Loucy (cell line): ENCODE measurements at regions not wholly inside any gene's neighbourhood (a gene's known extent, or its start where the extent isn't known, plus 50 kb on each side); places are given as distances from the start of the nearest gene placed in this dataset.

ENCODE experiments used
- H2AFZ ChIP-seq: fragments of 200-600 bp; sonication (generic); 2 replicates; pipeline ENCODE4 v1.6.0; 2016; ENCODE audit warnings: antibody characterized with exemption, mild to moderate bottlenecking, low read length, moderate library complexity
- H3F3A ChIP-seq: fragments of 200-600 bp; 2 replicates; pipeline ENCODE4 v1.6.0; 2016; ENCODE audit warnings: antibody characterized with exemption, low read depth, mild to moderate bottlenecking
- H3K27me3 ChIP-seq: fragments of 200-600 bp; sonication (generic); 2 replicates; pipeline ENCODE4 v1.6.1; 2014; ENCODE audit warnings: low read length, mild to moderate bottlenecking; ENCODE audit not compliant: insufficient read depth, poor library complexity, severe bottlenecking
- H3K36me3 ChIP-seq: fragments of 200-600 bp; sonication (generic); 2 replicates; pipeline ENCODE4 v1.6.1; 2016; ENCODE audit warnings: low read length; ENCODE audit not compliant: insufficient read depth
- H3K4me1 ChIP-seq: fragments of 200-600 bp; sonication (generic); 2 replicates; pipeline ENCODE4 v1.5.1; 2014; ENCODE audit warnings: low read length, mild to moderate bottlenecking; ENCODE audit not compliant: insufficient read depth, poor library complexity, severe bottlenecking
- H3K4me2 ChIP-seq: fragments of 200-600 bp; sonication (generic); 2 replicates; pipeline ENCODE4 v1.6.0; 2014; ENCODE audit warnings: antibody characterized with exemption, low read length, low read depth, mild to moderate bottlenecking; ENCODE audit not compliant: poor library complexity, severe bottlenecking
- H3K4me3 ChIP-seq: fragments of 200-600 bp; sonication (generic); 2 replicates; pipeline ENCODE4 v1.5.1; 2014; ENCODE audit warnings: low read length, mild to moderate bottlenecking, mixed read lengths; ENCODE audit not compliant: poor library complexity, severe bottlenecking
- H3K79me2 ChIP-seq: fragments of 200-600 bp; sonication (generic); 2 replicates; pipeline ENCODE4 v1.6.1; 2014; ENCODE audit warnings: low read length; ENCODE audit not compliant: insufficient read depth
- H3K9ac ChIP-seq: fragments of 200-600 bp; sonication (generic); 2 replicates; pipeline ENCODE4 v1.6.0; 2014; ENCODE audit warnings: mild to moderate bottlenecking, low read depth, low read length, moderate library complexity; ENCODE audit not compliant: poor library complexity, severe bottlenecking
- H3K9me2 ChIP-seq: fragments of 200-600 bp; sonication (generic); replicated peaks from 2 replicates; pipeline ENCODE4 v1.6.1; 2016; ENCODE audit warnings: low read depth, low read length, mixed read lengths
- H3K9me3 ChIP-seq: fragments of 200-600 bp; sonication (generic); 2 replicates; pipeline ENCODE4 v1.6.1; 2014; ENCODE audit warnings: mild to moderate bottlenecking, antibody characterized with exemption, low read length, low read depth; ENCODE audit not compliant: insufficient read depth
- H4K20me1 ChIP-seq: fragments of 200-600 bp; sonication (generic); 2 replicates; pipeline ENCODE4 v1.6.0; 2014; ENCODE audit warnings: antibody characterized with exemption, low read length, mild to moderate bottlenecking; ENCODE audit not compliant: insufficient read depth, poor library complexity, severe bottlenecking
- EZH2phosphoT487 ChIP-seq: fragments of 200-600 bp; IDR thresholded peaks from 2 replicates; pipeline ENCODE4 v1.6.1; 2018; ENCODE audit warnings: antibody characterized with exemption, mild to moderate bottlenecking, moderate library complexity, borderline replicate concordance
- TF ChIP-seq, protein P1 (sequence below): fragments of 200-600 bp; sonication (generic); conservative IDR thresholded peaks from 2 replicates; pipeline ENCODE4 v1.5.1; 2014; ENCODE audit warnings: mild to moderate bottlenecking, antibody characterized with exemption, low read length

DNA sequence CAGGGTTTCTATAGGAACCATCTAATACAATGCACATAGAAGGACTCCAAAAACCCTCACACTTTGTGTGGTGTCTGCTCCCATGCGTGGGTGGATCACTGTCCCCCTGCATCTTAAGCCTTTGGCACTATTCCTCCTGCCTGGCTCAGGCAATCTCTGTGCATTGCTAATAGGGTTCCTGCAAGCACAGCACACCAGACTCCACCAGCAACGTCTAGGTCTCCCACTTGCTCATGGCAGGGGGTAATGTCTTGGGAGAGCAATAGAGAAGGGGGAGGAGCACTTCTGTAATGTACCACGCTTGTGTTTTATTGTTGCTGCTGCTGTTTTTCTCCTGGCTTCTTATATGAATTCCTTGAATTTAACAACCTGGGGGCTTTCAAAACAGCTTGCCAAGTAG, 182.6 kb upstream of the GLRA1 start:
- no peaks in the 10 kb centered on the region for H3K9me3 ChIP-seq
- no peak overlapping the region for H3K9ac ChIP-seq
- H3K9me2 ChIP-seq = no peaks in the 10 kb centered on the region
- no peak overlapping the region for H3K4me2 ChIP-seq
- no peaks in the 10 kb centered on the region for H3K79me2 ChIP-seq
- TF ChIP-seq, protein P1, sequence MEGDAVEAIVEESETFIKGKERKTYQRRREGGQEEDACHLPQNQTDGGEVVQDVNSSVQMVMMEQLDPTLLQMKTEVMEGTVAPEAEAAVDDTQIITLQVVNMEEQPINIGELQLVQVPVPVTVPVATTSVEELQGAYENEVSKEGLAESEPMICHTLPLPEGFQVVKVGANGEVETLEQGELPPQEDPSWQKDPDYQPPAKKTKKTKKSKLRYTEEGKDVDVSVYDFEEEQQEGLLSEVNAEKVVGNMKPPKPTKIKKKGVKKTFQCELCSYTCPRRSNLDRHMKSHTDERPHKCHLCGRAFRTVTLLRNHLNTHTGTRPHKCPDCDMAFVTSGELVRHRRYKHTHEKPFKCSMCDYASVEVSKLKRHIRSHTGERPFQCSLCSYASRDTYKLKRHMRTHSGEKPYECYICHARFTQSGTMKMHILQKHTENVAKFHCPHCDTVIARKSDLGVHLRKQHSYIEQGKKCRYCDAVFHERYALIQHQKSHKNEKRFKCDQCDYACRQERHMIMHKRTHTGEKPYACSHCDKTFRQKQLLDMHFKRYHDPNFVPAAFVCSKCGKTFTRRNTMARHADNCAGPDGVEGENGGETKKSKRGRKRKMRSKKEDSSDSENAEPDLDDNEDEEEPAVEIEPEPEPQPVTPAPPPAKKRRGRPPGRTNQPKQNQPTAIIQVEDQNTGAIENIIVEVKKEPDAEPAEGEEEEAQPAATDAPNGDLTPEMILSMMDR = no peak
- no peak for TF ChIP-seq EZH2phosphoT487
- no peaks in the 10 kb centered on the region for H3K4me1 ChIP-seq
- no peaks in the 10 kb centered on the region for H3F3A ChIP-seq
- H4K20me1 ChIP-seq = no peaks in the 10 kb centered on the region
- no peak overlapping the region for H2AFZ ChIP-seq
- no peaks in the 10 kb centered on the region for H3K36me3 ChIP-seq
- no peaks in the 10 kb centered on the region for H3K27me3 ChIP-seq
- H3K4me3 ChIP-seq = no peak overlapping the region

DNA sequence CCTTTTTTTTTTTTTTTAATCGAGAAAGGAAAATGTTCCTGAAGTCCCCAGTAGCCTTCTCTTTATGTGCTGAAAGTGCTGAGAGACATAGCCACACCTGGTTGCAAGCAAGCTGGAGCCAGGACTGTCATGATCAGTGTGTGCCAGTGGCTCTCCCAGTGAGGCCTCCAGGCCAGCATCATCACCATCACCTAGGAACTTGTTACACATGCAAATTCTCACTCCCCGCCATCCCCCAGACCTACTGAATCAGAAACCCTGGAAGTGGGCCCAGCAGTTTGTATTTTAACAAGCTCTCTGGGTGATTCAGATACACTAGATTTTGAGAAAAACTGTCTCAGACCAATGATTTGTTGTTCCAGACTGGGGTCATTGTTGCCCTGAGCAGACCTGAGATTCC, 181.9 kb upstream of the GLRA1 start:
- Histone ChIP-seq H3K9me2 (no peaks in the 10 kb centered on the region), H3K4me2 (no peak overlapping the region), H3K27me3 (no peaks in the 10 kb centered on the region), H4K20me1 (no peaks in the 10 kb centered on the region), H3K9me3 (no peaks in the 10 kb centered on the region), H2AFZ (no peak overlapping the region), H3F3A (no peaks in the 10 kb centered on the region), H3K9ac (no peak overlapping the region), H3K4me1 (no peaks in the 10 kb centered on the region), H3K4me3 (no peak overlapping the region), H3K36me3 (no peaks in the 10 kb centered on the region), H3K79me2 (no peaks in the 10 kb centered on the region)
- TF ChIP-seq EZH2phosphoT487 = no peak
- TF ChIP-seq, protein P1 = no peak

DNA sequence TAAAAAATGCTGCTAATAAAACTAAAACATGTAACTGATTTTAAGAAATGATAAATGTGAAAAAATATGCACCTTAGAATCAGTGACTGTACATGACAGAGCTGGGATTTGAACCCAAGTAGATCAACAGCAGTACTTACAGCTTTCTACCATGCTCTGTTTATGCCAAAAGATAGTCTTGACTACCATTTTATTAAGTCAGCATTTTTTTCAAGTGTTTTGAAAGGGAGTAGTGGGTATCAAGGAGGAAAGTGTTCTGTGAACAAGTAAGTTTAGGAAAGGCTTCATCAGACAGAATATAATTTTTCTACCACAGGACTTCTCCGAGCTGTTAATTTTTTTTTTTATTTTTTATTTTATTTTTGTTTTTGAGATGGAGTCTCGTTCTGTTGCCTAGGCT, 180.4 kb upstream of the GLRA1 start:
- no peaks in the 10 kb centered on the region for H3K4me1 ChIP-seq
- H3K4me2 ChIP-seq = no peak overlapping the region
- no peaks in the 10 kb centered on the region for H3K27me3 ChIP-seq
- H3K79me2 ChIP-seq = no peaks in the 10 kb centered on the region
- H2AFZ ChIP-seq = no peak overlapping the region
- no peaks in the 10 kb centered on the region for H4K20me1 ChIP-seq
- H3F3A ChIP-seq = no peaks in the 10 kb centered on the region
- H3K9me3 ChIP-seq = no peaks in the 10 kb centered on the region
- H3K4me3 ChIP-seq = no peak overlapping the region
- TF ChIP-seq, protein P1 = no peak
- TF ChIP-seq EZH2phosphoT487 = no peak
- no peaks in the 10 kb centered on the region for H3K36me3 ChIP-seq
- no peaks in the 10 kb centered on the region for H3K9me2 ChIP-seq
- H3K9ac ChIP-seq = no peak overlapping the region
